GM18867 (cell line): ENCODE measurements at regions not wholly inside any gene's neighbourhood (a gene's known extent, or its start where the extent isn't known, plus 50 kb on each side); places are given as distances from the start of the nearest gene placed in this dataset.

Source experiments
- ATAC-seq: cut with Tn5 transposase; IDR thresholded peaks from one replicate; pipeline ENCODE4 v1.9.1; 2021; ENCODE audit warnings: mild to moderate bottlenecking, moderate library complexity; ENCODE audit not compliant: unreplicated experiment

DNA sequence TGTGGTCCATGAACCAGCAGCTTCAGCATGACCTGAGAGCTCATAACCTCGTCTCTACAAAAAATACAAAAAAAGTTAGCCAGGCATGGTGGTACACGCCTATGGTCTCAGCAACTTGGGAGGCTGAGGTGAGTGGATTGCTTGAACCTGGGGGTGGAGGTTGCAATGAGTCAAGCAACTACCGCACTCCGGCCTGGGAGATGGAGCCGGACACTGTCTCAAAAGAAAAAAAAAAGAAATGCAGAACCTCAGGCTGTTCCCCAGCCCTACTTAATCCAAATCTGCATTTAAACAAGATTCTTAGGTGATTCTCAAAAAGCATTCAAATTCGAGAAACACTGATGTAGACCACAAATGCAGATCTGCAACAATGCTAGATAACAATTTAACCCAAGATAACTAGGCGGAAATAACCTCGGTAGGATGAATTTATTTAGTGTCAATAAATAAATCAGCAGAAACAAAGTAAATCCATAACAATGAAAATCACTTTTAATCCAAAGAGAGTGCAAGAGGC lies 203.5 kb downstream of the SP3 start:
- no peak for ATAC-seq

DNA sequence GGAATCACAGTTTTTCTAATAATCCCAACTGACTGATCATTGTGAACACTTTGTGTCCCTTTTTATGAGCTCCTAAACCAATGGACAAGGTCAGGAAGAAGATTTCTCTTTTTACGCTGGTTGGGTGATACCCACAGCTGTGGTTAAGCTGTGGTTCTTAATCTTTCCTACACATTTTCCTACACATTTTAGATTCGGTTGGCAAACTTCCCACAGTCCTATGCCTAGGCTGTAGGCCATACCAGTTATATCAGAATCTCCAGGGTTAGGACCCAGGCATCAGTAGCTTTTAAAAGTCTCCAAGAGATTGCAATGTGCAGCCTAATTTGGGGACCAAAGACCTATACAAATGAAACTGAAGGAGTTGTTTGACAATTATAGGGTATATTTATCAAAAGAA lies 203.0 kb downstream of the SP3 start:
- no peak for ATAC-seq

DNA sequence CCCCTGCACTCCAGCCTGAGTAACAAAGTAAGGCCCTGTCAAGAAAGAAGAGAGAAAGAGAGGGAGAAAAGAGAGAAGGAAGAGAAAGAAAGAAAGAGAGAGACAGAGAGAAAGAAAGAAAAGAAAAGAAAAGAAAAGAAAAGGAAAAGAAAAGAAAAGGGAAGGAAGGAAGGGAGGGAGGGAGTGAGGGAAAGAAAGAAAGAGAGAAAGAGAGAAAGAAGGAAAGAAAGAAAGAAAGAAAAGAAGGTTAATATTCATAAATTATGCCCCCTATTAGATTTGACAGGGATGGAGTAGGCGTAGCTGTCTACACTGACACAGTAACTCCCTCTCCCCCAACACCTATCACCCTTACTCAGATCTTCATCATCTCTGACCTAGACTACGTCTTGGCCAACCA lies 202.3 kb downstream of the SP3 start:
- ATAC-seq: no peak

DNA sequence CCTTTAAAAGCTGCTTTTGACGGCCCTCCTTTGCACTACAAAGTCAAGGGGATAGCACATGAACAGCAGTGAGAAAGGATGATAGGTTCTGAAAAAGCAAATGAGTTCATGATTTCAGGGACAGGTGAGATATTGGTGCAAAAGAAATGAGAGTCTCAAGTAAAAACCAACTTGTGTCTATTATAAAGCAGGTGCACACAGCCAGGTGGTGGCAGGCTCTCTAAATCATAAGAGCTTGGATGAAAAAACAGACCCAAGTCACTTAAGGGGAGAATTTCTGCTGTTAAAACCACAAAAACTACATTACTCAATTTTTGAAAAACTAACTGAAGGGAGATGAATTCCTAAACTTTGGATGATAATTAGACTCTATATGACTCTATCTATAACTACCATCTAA lies 201.5 kb downstream of the SP3 start:
- no peak for ATAC-seq

DNA sequence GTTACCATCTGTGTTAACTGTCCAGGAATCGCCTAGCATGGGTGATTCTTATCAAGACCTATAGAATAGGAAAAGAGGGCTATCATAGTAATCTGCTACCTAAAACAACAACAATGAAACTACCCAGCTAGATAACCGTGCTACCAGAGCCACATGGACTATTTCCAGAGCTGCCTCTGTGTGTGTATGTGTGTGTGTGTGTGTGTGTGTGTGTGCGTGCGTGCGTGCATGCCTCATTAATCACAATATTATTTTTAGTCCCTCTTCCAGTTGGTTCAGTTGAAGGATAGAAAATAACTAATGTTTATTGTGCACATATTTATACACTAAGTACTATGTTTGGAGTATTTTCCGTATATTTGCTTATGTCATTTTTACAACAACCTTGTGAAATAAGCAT lies 201.1 kb downstream of the SP3 start:
- ATAC-seq: no peak

DNA sequence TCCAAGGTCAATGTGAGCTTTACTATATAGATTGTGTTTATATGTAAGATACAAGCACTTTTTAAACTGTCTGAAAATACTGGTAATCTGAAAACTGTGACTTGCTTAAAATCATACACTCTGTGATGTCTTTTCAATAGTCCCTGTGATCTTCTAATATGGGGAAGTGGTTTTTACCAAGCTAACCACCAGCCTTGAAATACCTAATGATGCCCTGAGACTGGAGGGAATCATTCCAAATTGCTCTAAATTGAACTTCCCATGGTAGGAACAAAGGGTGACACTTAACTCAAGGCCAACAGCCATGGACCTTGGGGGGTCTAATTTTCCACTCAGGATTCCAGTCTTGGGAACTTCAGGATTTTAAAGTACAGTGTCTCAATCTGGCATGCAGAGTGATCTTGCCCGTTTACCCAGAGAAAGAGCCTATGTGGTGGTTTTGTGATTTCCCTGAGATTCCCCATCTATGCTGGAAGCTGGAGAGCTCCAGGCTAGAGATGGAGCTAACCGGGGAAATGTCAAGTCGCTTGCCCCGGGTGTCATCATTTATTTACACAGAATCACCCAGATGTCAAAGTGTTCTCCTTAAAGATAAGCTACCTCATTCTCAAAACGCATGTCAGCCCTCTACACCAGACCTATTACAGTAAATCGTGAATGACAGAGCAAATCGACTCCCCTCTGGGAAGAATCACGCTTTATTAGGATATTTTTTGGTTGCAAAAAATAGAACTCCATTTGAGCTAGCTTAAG lies 198.5 kb downstream of the SP3 start:
- no peak for ATAC-seq

DNA sequence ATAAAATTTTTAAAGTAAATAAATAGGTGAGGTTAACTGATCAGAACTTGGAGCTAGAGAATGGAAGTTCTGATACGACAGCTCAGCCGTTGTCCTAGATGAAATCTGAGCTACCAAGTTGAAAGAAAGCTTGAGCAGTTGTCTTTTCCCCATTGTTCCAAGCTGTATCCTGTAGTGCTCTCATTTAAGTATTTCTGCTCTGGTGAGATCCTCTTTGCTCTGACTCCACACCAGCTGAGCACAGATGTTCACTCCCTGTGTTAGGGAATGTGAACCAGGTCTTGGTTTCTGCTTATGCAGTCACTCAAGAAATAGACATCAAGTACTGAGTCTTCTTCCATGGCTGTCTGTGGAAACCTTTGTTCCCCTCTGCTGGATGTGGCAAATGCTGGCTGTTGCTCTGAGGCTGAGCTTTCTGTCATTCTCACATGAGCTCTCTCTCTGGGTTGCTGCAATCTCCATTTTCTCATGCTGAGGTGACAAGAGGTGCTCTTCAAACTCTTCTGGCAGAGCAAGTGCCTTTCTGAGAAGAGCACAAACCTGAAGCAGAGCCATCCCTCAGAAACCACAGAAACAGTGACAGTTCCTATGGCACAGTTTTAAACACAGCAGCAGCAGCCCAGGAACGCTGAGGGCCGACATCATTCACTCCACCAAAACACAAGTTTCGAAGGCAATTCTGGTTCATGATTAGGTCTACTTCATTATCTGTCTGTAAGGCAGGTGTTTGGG lies 194.1 kb downstream of the SP3 start:
- ATAC-seq: no peak

DNA sequence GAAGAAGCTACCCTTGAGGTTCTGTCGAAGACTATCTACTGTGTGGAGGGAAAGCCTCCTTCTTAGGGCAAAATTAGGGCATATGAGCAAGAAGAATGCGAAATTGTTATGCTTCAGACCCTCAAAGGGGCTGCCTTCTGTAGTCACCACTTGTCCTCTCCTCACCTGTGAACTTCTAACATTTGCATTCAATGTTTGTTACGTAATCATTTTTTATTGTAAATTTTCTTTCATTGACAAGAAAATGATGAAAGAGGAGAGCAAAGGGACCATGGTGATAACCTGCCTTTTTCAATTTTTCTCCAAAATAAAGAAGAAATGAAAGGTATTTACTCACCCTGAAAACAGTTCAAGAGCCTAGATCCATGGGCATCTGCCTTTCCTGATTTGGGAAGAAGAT lies 193.0 kb downstream of the SP3 start:
- ATAC-seq: no peak

DNA sequence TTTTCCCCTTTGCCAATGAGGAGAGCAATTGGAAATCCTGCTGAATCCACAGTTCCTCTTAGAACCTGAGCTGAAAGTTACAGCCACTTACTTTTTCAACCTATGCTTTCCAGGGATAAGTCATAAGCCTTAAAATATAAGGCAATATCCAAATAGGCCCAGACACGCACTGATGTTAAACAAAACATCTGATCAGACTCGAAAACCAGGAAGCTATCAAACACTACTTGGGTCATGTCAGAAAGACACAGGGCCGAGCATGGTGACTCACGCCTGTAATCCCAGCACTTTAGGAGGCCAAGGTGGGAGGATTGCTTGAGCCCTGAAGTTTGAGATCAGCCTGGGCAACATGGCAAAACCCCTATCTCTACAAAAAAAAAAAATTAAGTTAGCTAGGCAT lies 192.1 kb downstream of the SP3 start:
- no peak for ATAC-seq

DNA sequence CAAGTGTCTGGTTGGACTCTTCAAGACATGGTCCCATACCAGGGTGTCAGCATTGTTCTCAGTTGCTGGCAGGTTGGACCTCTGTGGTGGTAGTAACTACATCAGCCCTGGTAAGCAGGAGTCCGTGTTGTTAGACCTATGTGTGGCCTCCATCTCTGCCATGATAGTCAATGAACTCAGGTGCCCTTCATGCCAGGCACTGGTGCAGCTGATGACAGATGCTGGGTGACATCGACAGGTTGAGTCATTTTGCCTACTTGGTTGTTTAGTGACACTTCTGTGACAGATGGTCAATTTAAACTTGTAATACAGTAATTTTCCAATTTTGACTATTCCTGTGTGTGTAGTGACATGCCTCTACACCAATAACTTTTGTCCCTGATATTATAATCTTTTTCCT lies 189.7 kb downstream of the SP3 start:
- no peak for ATAC-seq

DNA sequence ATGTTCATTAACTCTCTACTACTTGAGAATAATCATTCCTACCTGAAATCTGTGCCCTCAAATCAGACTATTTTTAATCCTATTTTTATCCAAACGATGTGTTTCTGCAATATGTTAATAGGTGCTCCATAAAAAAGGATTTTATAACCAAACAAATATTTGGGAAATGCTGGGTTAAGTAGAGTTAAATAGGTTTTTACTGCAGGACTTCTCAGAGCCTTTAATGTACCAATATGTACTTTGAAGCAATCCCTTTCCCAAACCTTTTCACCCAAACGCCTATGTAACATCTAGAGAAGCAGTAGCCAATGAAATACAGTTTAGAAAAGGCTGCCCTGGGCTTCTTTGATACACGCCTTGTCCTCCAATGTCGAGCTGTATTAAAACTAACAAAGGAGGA lies 182.5 kb downstream of the SP3 start:
- no peak for ATAC-seq

DNA sequence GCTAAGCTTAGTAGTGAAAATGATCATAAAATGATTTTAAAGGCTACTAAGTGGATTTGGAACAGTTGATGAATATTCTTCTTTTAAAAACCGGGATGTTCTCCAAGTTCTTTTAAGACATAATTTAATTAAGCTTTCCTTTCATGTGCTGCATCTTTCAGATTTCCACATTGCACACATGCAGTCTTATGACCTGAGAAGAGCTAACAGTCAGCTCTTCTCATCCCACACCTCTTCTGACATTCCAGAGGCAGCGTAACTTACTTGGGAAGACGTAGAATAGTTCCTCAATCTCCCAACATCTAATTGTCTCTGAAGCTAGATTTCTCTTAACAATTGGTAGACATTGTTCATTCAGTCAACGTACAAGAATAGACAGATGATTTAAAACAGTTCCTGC lies 181.8 kb downstream of the SP3 start:
- ATAC-seq: no peak

DNA sequence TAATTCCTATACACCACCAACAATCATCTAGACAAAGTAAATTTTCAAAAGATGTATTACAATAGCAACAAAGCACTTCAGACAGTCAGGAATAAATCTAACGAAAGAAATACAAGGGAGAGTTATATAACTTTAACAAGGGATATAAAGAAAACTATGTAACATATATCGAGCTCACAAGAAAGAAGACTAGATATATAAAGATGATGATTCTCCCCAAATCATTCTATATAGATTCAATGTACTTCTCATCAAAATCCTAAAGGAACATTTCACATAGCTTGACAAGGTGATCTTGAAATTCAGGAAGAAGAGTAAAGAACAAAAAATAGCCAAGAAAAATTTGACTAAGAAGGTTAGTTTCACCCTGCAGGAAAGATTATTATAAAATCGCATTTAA lies 179.4 kb downstream of the SP3 start:
- ATAC-seq: no peak

DNA sequence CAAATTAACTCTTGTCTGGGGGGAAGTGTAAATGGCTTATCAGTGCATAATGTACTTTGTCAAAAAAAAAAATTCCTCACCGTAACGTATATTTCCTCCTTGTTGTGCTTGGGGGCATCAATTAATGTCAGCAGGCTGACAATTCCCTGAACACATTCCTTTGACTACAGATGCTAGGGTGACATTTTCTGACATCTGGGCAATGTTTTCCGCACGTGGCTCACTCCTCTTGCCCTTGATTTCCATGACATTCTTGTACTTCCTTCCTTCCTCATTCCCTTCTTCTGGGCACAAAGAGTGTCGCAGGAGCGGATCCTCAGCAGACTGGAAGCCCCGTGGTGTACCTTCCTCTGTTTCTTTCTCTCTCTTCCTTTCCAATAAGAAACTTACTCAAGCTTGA lies 173.7 kb downstream of the SP3 start:
- no peak for ATAC-seq

DNA sequence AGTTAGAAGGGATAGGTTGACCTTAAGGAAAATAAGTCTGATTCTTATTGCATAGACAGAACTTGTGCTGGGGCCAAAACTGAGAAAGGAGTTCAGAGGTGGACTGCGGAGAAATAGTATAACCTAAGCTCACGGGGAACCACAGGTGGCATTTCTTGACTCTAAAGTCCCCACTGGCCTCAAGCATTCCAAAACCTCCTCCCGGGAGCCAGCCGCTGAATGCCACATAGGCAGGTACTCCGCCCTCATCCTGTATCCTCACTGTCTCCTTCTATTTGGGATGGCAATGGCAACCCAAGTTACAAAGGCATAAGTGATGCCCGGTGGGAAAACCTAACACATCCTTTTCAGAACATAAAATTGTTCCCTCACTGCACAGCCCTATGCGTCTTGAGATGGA lies 173.0 kb downstream of the SP3 start:
- no peak for ATAC-seq

DNA sequence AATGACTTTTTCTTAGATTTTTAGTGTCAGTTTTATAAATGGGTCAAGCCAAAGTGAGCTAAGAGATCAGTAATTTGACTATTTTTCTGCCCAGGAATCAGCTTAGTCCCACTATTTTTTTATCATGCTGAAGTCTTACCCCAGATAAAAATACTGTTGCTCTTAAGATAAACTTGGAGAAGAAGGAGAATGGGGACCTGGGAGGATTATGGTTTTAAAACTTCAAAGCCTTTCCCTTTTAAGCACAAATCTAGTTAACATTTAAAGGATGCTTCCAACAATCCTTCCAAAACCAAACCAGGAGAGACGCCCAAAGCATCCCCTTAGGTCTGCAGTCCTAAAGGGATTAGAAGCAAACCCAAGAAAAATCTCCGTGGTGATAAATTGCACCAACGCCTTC lies 172.4 kb downstream of the SP3 start:
- ATAC-seq: no peak

DNA sequence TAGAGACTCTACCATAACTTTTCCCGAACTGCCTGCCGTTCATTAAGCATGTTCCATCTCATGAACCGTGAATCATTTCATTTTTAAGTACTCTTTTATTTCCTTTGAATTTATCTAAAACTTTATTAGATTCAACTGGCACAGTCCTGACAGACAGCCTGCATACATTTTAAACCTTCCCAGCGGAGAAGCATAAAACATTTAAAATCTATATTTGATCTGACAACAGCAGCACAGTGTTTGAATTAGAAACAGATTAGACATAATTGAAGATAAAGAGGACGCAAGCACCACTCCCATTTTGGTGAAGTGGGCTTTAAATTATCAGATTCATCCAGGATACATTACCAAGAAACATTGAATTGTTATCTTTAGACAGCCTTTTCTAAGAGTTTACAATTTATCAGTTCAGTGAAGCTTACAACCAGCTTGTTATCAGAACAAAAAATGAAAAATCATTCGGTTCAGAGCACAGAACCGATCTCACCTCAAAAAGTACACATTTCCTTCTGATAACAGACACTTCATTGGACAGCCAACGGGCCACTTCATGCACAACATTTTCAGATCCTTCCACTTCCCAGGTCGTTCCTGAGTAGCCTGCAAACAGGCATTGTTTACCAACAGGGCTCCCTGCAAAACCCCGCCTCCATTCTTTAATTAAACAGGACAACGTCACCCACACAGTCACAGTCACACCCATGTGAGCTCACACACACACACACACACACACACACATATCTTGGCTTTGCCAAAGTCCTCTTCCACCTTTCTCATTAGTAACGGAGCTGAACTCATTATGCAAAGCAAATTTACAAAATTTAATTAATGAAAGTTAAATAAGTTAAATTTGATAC lies 171.2 kb downstream of the SP3 start:
- no peak for ATAC-seq

DNA sequence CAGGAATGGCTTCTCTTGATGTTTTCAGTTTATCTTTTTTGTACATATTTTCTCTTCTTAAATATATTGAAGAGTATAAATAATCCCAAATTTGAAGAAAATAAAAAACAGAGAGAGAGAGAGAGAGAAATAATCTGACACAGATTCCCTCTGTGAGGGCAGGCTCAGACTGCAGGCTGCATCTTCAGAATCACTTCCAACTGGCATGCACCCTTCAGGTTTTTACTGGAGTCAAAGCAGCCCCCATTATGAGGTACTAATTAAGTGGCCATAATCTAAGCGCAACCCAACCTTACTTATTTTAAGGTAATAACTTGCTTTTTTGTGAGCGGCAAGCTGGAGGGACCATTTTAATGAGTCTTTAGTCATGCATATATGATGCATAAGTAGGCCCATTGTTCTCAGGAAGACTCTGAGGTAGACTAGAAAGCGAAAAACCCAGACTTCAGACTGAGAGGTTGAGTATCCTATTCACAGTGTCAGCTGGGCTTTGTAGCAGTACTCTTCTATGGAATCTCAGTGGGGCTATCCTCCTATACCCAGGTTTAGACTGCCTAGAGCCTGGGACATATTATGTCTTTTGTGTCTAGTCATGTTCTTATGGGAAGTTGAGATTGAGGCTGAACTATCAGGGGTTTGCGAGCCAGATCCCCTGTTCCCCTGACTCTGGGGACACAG lies 167.4 kb downstream of the SP3 start:
- no peak for ATAC-seq

DNA sequence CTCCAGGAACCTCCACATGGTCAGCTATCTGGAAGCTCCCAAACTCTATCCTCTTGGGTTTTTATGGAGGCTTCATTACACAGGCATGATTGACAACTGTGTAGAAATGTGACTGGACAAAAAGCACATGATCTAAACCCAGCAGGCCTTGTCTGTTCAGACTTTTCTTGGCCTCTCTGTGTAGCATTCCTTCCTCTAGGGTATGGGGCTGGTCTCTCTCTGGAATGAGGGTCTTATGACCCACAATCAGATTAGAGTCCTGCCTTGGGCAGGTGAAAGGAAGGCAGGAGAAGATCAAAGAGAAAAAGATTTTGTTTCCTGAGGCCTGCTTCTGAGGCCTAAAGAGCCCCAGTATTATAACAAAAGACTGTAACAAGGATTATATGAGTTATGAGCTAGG lies 162.7 kb downstream of the SP3 start:
- ATAC-seq: no peak

DNA sequence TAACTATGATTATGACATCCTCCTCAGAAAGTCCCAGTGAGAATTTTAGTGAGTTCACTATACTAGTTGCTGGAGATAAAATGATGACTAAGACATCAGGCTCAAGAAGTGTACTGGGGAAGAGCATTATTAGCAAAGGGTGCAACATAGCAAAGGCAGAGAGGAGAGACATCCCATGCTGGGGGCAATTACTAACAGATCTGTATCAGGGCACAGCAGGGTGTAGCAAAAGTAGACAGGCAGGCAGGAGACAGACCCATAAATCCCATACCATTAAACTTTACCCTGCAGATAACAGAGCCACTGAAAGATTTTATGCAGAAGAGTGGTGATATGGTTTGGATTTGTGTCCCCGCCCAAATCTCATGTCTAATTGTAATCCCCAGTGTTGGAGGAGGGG lies 161.7 kb downstream of the SP3 start:
- no peak for ATAC-seq

DNA sequence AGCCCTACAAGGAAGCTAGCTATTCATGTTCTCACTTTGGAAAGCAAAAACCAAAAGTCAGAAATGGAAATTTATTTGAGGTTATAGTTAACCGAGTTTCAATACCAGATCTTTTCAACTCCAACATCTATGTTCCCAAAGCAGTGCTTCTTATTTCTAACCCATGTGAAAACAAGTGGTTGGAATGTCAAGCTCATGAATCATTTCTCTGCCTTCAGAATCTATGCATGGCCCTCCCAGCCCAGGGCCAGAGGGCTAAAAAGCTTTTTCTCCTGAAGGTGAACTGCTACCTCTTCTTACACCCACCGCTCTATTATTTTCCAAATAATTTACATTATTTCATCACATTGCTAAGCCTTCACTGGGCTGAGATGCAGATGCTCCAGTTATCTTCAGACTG lies 158.4 kb downstream of the SP3 start:
- ATAC-seq: no peak
